ENCODE measurements at regions not wholly inside any gene's neighbourhood (a gene's known extent, or its start where the extent isn't known, plus 50 kb on each side); places are given as distances from the start of the nearest gene placed in this dataset.

- TF ChIP-seq CTCF (conservative IDR thresholded peaks at IDR 0.05; ENCODE audit: low read depth, low read length) = no peak
- no peak for DNase-seq (ENCODE audit: low read depth)
- H3K4me3 ChIP-seq (ENCODE audit: low read depth, low read length) = no peak overlapping the region
These were observed 821.6 kb downstream of the GALR1 start for GRCh38 chr18:78071166-78071710.

DNA sequence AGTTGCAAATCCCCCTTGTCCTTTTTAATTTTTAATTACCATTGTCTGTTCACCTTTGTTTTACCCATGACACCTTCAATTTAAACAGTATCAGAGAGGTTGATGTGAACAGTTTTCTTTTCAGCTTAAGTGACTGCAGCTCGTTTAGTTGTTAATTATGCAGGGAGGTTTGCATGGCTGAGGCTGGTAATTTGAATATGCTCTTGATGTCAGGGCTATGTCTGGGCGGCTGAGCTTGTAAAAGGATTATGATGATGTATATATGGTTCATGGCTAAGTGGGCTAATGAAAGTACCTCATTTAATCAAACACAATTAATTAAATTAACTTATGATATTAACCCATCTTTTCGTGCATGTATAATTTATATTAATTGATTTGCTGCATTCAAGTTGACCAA lies 822.1 kb downstream of the GALR1 start:
- H3K4me3 ChIP-seq (ENCODE audit: low read depth, low read length) = no peak overlapping the region
- TF ChIP-seq CTCF (conservative IDR thresholded peaks at IDR 0.05; ENCODE audit: low read depth, low read length) = no peak
- DNase-seq (ENCODE audit: low read depth) = no peak

DNA sequence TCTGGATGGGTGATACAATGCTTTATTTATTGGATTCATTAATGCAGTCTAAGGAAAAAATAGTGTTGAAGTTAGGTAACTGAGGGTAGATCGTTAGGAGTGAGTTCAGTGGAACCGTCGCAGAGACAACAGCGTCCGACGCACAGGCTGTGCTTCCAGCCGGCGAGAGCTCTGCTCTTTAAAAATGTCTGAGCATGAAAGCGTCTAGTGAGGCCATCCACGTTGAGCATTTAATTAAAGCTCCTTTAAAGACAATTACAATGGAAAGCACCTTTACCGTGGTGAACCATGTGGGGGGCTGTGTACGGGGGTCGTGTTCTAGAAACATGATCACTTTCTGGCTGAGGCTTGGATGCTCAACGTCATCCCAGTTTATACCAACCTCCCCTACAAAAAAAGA lies 822.7 kb downstream of the GALR1 start:
- no peak overlapping the region for H3K4me3 ChIP-seq (ENCODE audit: low read depth, low read length)
- no peak for DNase-seq (ENCODE audit: low read depth)
- no peak for TF ChIP-seq CTCF (conservative IDR thresholded peaks at IDR 0.05; ENCODE audit: low read depth, low read length)

GRCh38 chr18:78073275-78073674 lies 823.6 kb downstream of the GALR1 start:
- DNase-seq (ENCODE audit: low read depth) = no peak
- no peak overlapping the region for H3K4me3 ChIP-seq (ENCODE audit: low read depth, low read length)
- TF ChIP-seq CTCF (conservative IDR thresholded peaks at IDR 0.05; ENCODE audit: low read depth, low read length) = peak; percentile 12

DNA sequence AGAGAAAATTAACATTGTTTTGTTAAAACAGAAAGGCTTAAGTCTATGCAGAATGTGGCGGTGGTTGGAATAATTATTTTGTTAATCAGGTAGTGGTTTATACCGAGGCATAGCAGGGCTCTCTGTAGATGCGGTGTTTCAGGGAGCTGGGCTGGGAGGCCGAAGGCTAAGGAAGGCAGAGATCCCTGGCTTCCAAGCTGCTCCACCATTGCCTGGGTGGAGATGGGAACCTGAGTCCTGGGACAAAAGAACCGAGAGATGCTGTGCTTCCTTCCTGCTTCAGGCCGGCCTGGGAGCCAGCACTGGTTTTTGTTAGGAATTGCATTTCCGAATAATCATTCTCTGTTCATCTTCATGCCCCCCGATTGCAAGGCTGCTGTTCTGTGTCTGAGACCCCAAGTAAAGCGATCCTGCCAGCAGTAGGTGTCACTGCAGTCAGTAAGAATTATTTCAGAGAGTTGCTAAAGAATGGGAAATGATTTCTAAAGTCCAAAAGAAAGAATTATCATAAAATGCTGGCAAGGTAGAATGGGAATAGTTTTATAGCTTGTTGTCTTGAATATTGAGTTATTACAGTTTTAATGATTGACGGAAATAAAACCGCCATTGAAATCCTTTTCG lies 824.9 kb downstream of the GALR1 start:
- no peak for TF ChIP-seq CTCF (conservative IDR thresholded peaks at IDR 0.05; ENCODE audit: low read depth, low read length)
- no peak for DNase-seq (ENCODE audit: low read depth)
- no peak overlapping the region for H3K4me3 ChIP-seq (ENCODE audit: low read depth, low read length)

GRCh38 chr18:78080081-78080480 lies 830.4 kb downstream of the GALR1 start:
- no peak for TF ChIP-seq CTCF (conservative IDR thresholded peaks at IDR 0.05; ENCODE audit: low read depth, low read length)
- no peak overlapping the region for H3K4me3 ChIP-seq (ENCODE audit: low read depth, low read length)
- DNase-seq (ENCODE audit: low read depth) = no peak

GRCh38 chr18:78080761-78081160 lies 831.1 kb downstream of the GALR1 start:
- no peak for TF ChIP-seq CTCF (conservative IDR thresholded peaks at IDR 0.05; ENCODE audit: low read depth, low read length)

More at GRCh38 chr18:78080761-78081160, 831.1 kb downstream of the GALR1 start:
- no peak for DNase-seq (ENCODE audit: low read depth)
- no peak overlapping the region for H3K4me3 ChIP-seq (ENCODE audit: low read depth, low read length)
